ENCODE measurements at regions not wholly inside any gene's neighbourhood (a gene's known extent, or its start where the extent isn't known, plus 50 kb on each side); places are given as distances from the start of the nearest gene placed in this dataset.

DNA sequence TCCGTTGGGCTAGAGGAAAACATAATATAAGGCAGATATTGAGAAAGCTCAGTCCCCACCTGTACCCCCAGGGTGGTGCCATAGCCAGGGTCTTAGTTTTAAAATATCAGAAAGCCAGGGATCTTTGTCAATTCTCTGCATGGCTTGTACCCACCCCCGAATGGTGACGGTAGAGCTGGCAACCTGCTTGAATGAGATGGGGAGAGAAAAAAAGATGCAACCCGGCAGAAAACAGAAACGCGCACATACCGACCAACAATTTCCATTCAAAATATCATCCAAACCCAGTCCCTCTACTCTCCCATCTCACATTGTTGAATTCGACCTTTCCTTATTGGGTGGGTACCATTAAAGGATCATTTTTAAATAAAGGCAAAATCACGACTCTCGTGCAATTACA lies 543.9 kb downstream of the MIAT start:
- POLR2A ChIA-PET (ENCODE audit: low non-redundant PET) = no interaction called here
- CTCF ChIA-PET = no interaction called here
- DNase-seq (ENCODE audit: low spot score) = no peak
- no peak overlapping the region for H3K27ac ChIP-seq
- no peak for TF ChIP-seq CTCF (conservative IDR thresholded peaks at IDR 0.05; ENCODE audit: low read depth)

- no peak for DNase-seq (ENCODE audit: low spot score)
- H3K27ac ChIP-seq = no peak overlapping the region
- no peak for TF ChIP-seq CTCF (conservative IDR thresholded peaks at IDR 0.05; ENCODE audit: low read depth)
- CTCF ChIA-PET = no interaction called here
- POLR2A ChIA-PET (ENCODE audit: low non-redundant PET) = no interaction called here
These were observed 544.4 kb downstream of the MIAT start for GRCh38 chr22:27201741-27202140.

GRCh38 chr22:27203276-27203660 lies 545.9 kb downstream of the MIAT start:
- peak overlapping the region; percentile 94 for H3K27ac ChIP-seq
- no peak for TF ChIP-seq CTCF (conservative IDR thresholded peaks at IDR 0.05; ENCODE audit: low read depth)
- DNase-seq (ENCODE audit: low spot score) = no peak
- POLR2A ChIA-PET (ENCODE audit: low non-redundant PET) = no interaction called here
- CTCF ChIA-PET = no interaction called here

DNA sequence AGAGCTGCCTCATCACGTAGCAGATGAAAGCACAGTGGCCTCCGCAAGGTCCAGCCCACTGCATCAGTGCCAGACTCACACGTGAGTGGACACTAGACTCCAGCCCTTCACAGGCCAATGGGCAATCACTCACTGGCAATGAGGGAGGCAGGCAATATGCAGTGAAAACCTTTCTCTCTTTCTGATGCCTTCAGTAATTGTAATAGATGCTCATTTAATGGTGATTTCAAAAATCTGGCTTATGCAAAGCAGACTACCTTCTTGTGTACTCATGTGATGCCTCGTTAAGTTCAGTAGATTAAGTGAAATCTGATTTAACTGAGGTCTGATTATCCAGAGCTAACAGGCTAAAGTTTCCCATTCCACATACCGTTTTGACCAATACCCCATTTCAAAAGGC lies 546.9 kb downstream of the MIAT start:
- no peak for DNase-seq (ENCODE audit: low spot score)
- ChIA-PET CTCF (interaction anchor here (0.6 kb wide), 1 partner anchor 55 kb away, joined by 4 read pairs; no protein-coding TSS in a partner anchor), POLR2A (ENCODE audit: low non-redundant PET) (no interaction called here)
- H3K27ac ChIP-seq = no peak overlapping the region; the same call in 1 of the 2 replicates
- no peak for TF ChIP-seq CTCF (conservative IDR thresholded peaks at IDR 0.05; ENCODE audit: low read depth)

DNA sequence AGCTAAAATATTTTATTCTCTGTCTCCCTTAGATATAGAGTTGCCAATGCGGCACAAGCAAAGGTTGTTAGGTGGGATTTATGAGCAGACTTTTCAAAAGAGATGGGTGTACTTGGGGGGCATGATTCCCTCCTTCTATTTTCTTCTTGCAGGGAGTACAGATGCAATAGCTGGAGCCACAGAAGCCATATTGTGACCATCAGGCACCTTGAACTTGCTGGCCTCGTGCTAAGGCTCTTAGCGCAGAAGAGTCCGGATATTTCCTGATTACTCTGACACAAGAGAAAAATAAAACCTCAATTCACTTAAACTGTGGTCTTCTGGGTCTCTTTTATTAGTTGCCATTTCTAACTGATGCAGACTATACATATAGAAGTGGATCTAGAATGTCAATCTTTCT lies 547.4 kb downstream of the MIAT start:
- ChIA-PET CTCF (interaction anchor here (0.6 kb wide), 1 partner anchor 278 kb away, joined by 3 read pairs; no protein-coding TSS in a partner anchor), POLR2A (ENCODE audit: low non-redundant PET) (no interaction called here)
- TF ChIP-seq CTCF (conservative IDR thresholded peaks at IDR 0.05; ENCODE audit: low read depth) = no peak
- no peak overlapping the region for H3K27ac ChIP-seq
- no peak for DNase-seq (ENCODE audit: low spot score)

GRCh38 chr22:27205492-27206373 lies 548.3 kb downstream of the MIAT start:
- DNase-seq (ENCODE audit: low spot score) = no peak
- POLR2A ChIA-PET (ENCODE audit: low non-redundant PET) = no interaction called here
- H3K27ac ChIP-seq = no peak overlapping the region
- CTCF ChIA-PET = no interaction called here
- no peak for TF ChIP-seq CTCF (conservative IDR thresholded peaks at IDR 0.05; ENCODE audit: low read depth)
